Stomach (tissue), 4 donors: ENCODE measurements at regions not wholly inside any gene's neighbourhood (a gene's known extent, or its start where the extent isn't known, plus 50 kb on each side); places are given as distances from the start of the nearest gene placed in this dataset.

ENCODE experiments used
- EP300 ChIP-seq: sonication (generic); formaldehyde crosslinking; IDR thresholded peaks from one replicate; pipeline ENCODE4 v1.6.1; 2017; ENCODE audit warnings: antibody characterized with exemption
- POLR2AphosphoS5 ChIP-seq, 3 donors: sonication (generic); formaldehyde crosslinking; IDR thresholded peaks; one replicate each; pipeline ENCODE4 v1.6.1; 2016; ENCODE audit warnings: antibody characterized with exemption in 3 of 3

DNA sequence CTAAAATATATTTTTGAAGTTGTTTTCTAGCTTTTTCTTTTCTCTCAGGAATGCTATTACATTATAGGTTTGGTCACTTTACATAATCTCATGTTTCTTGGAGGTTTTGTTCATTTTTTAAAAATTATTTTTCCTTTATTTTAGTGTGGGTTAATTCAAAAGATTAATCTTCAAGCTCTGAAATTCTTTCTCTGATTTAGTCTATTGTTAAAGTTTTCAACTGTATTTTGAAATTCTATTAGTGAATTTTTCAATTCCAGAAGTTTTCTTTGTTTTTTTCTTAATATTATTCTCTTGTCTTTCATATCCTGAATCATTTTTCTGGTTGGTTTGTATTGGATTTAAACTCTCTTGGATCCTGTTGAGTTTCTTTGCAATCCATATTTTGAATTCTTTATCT lies 80.4 kb downstream of the MSTN start:
- TF ChIP-seq POLR2AphosphoS5 (IDR thresholded peaks at IDR 0.05) (no peak), EP300 (no peak)
